IPS-11a (cell line): ENCODE measurements at regions not wholly inside any gene's neighbourhood (a gene's known extent, or its start where the extent isn't known, plus 50 kb on each side); places are given as distances from the start of the nearest gene placed in this dataset.

Experiments used
- H3K4me3 ChIP-seq: one replicate; pipeline ENCODE4 v1.5.1; 2013; ENCODE audit warnings: low read depth, low read length, control low read depth

DNA sequence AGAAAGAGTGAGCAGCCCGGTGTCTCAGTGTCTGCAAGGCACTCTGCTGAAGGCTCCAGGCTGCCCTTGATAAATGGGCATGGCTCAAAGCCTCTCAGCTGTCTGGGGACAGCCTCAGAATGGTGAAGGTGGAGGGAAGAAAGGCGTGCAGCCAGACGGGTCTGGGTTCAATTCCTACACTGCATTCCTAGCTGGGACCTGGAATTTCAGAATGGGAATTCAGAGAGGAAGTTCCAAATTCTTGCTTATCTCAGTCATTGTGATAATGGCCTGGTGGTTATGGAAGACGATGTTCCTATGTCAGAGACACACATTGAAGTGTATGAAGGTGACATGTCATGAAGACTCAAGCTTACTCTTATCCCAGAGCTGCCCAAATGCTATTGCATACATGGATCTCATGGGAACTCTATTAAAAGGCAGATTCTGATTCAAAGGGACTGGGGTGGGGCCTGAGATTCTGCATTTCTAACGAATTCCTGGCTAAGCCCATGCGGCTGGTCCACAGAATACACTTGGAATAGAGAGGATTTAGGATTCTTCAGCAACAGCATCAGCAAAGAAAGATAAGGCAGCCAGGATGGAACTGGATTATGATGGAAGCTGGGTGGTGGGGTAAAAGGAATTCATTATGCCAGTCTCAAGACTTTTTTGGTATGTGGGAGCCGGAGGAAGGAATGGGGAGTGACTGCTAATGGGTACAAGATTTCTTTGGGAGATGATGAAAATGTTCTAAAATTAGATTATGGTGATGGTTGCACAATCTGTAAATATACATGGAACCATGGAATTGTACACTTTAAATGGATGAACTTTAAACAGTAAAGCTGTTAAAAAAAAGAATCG, 82.6 kb upstream of the ZMIZ1 start:
- no peak overlapping the region for H3K4me3 ChIP-seq

DNA sequence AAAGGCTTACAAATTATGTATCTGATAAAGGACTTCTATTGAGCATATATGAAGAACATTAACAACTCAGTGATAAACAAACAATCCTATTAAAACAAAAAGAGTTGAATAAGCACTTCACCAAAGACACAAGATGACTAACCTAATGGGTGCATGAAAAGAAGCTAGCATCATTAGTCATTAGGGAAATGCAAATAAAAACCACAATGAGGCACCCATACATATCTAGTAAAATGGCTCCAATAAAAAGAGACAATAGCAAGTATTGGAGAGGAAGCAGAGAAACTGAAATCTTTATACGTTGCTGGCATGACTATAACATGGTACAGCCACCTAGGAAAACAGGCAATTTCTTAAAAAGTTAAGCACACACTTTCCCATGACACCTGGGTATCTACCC, 77.6 kb upstream of the ZMIZ1 start:
- no peak overlapping the region for H3K4me3 ChIP-seq

DNA sequence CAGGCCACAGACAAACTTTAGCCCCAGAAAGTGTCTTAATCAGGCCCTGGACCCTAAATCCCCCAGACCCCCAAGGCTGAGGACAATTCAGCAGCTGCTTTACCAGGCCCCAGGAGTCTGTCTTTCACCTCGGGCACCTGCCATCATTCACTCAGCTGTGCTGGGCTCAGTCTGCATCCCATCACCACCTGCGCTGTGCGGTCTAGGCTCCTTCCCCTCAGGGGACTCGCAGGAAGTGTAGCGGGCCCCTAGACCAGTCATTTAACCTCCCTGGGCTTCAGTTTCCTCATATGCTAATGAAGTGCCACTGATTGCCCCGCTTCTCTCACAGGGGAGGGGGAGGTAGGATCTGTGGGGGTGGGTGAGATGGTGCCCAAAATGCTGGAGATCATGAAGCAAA, 76.4 kb upstream of the ZMIZ1 start:
- no peak overlapping the region for H3K4me3 ChIP-seq

DNA sequence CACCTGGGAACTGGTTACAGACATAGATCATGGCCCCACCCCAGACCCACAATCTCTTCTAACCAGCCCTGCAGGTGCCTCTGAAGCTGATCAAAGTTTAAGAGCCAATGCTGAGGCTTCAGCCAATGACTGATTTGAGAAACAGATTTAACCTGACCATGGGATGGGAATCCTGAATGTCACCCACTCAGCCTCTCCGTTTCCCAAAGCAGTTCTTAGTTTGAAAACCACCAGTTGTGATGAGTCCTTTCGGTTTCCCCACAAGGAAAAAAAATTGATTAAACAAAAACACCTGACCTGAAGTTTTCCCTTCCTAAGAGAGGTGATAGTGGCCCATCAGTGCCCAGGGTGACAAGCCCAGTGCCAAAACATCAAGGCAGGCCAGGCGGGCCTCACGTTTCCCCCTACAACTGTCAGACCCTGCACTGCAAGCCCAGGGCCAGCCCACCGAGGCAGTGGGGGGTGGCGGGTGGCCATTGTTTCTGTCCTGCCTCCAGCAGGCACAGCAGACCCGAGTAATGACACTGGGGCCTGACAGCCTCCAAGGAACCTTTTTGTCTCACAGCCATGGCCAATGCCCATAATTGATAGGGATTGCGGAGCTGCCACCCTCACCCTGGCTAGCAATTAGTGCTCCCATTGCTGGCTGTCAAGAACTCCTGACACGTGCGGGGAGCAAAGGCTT, 75.4 kb upstream of the ZMIZ1 start:
- no peak overlapping the region for H3K4me3 ChIP-seq

DNA sequence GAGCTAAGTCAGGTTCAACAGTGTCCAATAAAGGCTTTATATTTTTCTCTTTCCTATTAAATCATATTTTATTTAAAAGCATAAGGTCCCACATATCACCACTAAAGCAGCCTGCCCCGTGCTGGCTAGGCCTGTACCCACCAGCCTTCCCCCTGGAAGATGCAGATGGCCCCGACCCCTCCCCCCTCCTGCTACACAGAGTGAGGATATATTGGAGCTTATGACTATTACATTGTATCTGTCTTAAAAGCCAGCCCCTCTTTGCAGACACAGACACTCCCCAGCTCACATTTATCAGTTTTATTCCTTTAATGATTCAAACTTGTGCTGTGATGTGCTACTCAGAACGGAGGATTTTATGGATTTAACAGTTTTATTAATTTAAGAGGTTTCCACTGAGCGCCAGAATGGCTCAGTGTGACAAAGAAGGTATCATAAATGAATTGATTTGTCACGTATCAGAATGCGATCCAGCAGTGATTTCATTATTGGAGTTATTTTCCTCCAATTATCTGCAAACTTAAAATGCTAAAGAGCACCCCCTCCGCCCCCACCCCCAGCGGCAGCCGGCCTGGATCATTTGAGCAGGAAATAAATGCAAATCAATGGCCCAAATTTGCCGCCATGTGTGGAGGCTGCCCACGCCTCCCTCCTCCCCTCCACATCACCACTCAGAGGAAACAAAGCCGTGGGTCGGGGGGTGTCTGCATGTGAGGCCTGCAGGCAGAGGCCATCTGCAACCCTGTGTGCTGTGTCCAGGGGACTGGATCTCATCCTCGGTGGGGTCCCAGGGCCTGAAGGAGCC, 72.6 kb upstream of the ZMIZ1 start:
- H3K4me3 ChIP-seq, result no peak overlapping the region

DNA sequence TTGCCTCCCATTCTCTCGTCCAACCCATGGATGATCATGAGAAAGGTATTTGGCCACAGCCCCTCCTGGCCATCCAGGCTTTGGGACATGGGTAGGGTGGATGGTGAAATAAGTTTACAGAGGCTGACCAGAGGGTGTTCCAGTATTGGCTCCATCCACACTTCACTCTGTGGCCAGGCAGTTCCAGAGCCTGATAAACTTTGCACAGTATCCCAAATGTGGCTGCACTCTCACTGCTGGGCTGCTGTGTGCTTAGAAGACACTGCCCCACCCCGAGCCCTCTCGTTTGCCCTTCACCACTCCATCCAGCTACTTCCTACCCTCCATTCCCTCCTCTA, 72.0 kb upstream of the ZMIZ1 start:
- H3K4me3 ChIP-seq, result no peak overlapping the region

DNA sequence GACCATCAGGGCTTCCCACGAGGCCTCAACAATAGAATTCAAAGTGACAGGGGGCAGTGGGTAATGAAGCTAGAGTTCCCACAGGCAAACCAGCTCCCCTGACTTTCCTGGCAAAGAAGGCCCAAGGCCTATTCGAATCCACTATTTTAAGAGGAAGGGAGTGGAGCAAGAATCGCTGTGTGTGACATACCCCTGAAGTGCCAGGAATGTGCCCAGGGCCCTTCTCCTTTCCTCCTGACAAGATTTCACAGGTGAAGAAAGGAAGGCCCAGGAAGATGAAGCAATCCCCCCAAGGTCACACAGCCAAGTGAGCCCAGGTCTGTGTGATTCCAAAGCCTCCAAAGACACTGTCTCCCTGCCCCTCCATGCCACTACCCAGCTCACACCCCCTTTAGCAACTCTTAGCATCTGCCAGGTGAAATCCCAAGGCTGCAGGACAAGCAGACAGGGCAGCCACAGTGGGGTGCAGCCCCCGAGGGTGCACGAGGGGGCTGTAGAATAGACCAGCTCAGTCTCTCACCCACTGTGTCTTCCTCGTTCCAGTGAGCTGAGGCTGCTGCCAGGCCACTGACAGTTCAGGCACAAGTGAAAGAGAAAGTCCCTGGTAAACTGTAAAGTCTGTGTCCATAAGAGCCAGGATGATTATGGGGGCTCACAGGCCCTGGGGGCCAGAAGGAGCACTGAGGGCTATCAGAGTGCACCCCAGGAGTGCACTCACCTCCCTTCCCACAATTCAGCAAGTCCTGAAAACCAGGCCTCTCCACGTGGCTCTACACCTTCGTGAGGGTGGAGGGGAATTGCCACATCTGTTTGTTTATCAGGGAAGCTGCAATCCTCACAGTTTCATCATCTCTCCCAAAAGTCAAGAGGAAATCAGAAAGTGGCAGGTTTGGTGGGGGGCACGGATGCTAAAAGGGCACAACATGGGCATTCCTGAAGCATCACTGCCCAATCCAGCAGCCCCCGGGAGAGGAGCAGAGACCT, 70.8 kb upstream of the ZMIZ1 start:
- H3K4me3 ChIP-seq, result no peak overlapping the region

DNA sequence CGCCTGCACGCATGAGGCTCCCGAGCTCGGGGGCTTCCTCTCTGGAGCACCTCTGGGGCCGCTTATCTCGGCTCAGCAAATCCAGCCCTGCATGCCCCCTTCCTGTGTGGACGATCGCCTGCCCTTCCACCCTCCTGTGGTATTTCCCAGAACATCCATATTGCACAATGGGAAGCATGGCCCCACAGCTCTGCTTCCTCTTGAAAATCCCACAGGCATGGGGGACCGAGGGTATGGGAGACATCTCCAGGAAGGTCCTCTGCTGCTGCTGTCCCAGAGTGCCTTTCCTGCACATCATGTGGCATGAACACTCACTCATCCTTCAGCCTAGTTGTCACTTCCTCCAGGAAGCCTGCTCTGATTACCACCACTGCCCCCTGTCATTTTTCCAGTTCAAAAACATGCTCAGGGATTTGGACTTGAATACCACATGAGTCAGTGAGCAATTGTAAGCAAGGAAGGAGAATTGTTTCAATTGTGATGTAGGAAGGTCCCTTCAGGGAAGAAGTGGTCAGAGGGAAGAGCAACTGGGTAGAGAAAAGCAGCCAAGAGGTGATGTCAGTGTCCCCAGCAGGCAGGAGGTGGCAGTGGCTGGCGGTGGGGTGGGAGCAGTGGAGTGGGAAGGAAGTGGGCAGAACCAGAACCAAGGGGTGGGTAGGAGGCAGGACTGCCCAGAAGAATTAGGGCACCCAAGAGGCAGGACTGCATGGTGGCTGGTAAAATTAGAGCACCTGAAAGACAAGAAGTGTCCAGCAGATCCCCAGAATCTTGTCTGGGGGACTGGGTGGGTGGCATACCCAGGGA, 67.5 kb upstream of the ZMIZ1 start:
- no peak overlapping the region for H3K4me3 ChIP-seq

DNA sequence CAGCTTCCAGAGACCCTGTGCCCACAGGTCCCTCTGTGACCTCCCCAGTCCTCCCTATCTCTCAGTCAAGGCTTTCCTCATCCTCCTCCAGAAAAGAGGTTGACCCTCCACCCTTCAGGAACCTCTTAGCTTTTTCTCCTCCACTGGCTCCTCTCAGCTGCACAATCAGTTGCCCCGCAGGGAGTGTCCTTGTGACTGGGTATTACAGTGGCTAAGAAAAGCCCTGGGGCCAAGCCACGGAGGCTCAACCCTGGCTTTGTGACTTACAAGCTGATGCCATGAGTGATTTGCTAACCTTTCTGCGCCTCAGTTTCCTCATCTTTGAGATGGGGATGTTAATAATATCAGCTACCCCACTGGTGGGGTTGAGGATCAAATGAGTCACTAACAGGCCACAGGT, 66.4 kb upstream of the ZMIZ1 start:
- H3K4me3 ChIP-seq, result no peak overlapping the region

DNA sequence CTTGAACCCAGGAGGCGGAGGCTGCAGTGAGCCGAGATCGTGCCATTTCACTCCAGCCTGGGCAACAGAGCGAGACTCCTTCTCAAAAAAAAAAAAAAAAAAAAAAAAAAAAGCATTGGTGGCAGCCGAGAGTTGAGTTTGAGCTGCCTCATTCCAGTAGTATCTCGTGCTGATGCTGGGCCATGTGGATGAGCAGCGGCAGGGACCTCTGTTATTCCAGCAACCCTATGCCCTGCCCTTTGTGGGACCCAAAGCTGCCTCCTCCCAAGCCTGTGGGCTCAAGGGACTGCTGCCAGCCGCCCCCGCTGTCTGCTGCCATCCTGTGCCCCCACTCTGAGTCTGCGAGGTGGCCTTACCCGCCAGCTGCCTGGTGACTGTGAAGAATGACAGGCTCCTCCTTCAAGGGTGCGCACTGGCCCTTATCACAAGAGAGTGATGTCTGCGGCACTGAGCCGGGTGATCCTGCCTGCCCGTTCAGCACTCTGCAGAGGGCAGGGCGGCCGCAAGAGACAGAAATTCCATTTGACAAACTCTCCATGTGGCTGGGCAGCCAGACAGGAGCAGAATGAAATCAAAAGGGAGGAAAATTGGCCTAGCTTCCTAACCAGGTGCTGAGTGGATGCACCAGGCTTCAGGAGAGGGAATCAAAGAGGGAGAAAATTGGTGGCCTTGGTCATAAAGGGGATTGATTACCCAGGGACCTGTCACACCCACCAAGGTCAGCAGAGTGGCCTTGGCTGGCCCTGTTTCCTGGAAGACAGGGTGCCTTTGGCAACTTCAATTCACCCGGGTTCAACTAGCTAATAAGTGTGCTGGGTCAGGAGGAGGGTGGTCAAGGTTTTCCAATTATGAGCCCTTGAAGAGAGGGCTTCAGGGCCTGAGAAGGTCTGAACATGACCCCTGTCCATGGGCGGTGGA, 65.3 kb upstream of the ZMIZ1 start:
- no peak overlapping the region for H3K4me3 ChIP-seq

DNA sequence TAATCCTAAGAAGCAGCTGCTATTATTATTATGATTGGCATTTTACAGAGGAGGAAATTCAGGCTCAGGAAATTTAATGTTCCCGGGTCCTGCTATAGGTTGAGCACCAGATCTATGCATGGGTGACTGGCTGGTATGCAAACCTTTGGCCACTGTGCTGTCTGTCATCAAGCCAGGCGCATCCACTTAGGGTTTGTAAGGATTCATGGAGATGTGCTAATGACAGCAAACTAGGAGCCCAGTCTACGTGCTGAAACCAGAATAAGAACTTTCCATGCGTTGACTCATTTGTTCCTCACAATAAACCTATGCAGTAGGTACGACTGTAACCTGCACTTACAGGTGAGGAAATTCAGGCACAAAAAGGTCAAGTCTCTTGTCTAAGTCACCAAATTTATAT, 64.5 kb upstream of the ZMIZ1 start:
- no peak overlapping the region for H3K4me3 ChIP-seq

DNA sequence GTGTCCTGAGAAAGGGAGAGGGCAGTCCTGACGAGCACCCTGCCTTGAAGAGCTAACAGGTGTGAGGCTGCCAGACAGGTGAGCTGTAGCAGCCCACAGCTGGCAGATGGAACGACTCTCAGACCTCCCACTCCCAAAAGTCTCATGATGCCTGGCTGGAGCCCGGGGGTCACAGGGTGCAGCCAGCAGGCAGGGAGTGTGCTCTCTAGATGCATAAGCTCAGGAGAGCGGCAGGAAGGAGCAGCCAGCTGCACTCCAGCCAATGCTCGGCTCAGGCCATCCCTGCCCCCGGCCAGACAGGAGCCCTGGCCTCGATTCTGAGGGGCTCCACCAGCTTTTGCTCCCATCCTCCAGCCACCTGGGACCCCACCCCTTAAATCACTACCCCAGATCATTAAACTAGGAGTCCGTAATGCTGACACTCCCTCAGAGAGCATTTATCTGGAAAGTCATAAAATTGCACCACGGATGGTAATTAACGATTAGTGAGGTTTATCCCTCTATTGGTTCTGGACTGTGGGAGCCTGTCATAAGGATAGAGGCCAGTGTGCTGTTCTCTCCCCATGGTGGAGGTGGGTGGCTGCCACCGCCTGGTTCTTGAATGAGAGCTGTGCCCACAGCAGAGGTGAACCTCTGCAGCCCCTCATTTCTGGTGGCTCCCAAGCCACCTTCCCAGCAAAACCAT, 63.5 kb upstream of the ZMIZ1 start:
- no peak overlapping the region for H3K4me3 ChIP-seq

DNA sequence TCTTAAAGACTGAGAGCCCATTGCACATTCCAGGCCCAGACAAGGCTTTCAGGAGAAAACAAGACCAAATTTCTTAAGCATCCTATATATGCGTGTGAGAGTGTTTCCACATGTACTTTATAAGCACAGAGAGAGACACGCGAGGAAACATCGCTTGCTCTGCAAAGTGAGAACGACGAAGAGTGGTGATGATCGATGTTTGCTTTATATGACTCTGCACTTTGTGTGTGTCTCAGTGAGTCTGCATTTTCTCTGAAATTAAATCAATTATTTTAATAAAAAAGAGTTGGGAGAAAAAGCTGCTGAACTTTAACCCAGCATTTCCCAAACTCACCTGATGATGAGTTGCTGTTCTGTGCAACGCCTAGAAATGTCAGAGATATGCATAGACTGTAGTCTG, 61.7 kb upstream of the ZMIZ1 start:
- H3K4me3 ChIP-seq, result no peak overlapping the region

DNA sequence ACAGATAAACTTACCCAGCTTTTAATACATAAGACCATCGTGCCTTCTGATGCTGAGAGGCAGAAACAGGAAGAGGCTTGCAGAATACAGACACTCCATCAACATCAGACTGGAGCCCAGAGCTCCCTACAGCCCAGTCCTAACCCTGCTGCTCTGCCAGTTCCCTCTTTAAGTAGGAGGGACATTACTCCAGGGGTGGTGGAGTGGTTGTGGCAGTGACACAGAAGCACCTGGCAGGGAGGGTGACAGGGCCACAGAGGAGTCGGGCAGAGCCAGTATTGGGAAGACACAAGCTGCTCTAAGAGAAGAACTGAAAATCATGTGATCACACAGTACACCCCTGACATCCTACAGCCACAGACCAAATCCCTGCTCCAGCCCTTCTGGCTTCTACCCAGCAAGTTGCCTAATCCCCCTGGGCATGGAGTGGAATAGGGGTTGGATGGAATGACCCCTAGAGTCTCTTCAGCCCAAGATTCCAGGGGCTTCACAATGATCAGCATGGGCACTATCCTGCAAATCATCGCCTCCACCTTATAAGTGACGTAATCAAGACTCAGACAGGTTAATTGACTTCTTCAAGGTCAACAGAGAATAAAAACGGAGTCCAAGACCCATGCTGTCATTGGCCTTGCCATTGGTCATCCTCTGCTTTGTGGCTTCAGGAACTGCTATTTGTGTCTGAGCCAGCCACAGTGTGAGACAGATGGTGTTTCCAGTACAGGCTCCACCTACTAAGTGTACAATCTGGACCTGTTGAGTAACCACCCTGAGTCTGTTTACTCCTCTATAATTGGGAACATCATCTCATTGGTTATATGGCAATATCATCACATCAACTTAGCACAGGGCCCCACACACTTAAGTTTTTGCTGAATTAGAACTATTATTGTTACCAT, 61.1 kb upstream of the ZMIZ1 start:
- no peak overlapping the region for H3K4me3 ChIP-seq

DNA sequence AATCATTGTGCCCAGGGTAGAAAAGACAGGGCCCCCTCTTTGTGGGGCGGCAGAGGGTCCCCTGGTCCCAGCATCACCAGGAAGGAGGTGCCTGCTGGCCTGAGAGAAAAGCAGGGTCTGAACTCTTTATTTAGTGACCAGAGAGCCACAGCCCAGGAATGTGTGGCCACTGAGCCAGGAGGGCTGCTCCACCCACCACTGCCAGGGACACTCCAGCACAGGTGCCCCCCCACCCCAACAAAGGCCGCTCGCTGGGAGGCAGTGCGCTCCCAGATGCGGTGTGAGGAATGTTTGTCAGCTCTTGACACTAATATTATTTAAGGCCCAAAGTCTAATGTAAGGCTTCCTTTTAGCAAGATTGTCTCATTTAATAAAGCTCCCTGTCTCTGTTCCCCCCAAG, 59.6 kb upstream of the ZMIZ1 start:
- no peak overlapping the region for H3K4me3 ChIP-seq

DNA sequence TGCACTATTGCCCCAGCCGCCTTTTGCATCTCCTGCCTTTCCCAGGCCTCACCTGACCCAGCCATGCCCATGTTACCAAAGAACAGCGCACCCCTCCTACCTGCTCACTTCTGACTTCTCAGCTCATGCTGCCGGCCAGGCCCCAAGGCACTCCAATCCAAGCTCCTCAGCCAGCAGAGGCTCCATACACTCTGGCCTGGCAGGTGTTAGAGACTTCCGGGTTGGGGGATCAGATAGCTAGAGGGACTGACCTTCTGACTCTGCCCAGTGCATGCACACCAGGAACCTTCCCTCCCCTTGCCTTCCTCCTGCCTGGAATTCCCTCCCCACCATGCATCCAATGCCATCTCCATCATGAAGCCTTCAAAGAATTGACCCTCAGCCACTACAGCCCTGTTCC, 56.2 kb upstream of the ZMIZ1 start:
- no peak overlapping the region for H3K4me3 ChIP-seq

DNA sequence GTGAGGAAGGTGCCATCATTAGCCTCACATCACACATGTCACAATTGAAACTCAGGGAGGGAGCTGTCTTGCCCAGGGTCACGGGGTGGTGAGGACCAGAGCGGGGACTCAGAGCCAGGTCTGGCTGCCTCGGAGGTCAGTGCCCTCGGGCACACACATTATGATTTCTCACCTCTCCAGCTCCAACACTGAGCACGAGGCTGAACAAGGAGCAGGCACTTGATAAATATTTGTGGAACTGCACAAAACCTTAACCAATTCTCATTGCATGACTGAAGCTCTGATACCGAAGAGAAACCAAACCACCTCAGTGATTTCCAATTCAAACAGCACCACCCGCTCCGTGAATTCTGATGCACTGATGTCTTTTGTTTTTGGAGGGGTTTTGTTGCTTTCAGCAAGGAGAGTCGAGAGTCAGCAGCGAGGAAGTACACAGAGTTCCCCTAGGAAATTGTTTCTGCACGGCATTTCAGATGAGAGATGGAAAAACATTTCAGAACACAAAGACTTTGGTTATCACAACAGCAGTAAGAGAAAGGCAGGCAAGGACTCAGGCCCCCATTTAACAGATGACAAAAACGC, 55.3 kb upstream of the ZMIZ1 start:
- H3K4me3 ChIP-seq, result no peak overlapping the region
